Head of caudate nucleus (tissue), 42 donors: ENCODE measurements at regions not wholly inside any gene's neighbourhood (a gene's known extent, or its start where the extent isn't known, plus 50 kb on each side); places are given as distances from the start of the nearest gene placed in this dataset.

Experiments used
- DNase-seq, 42 donors: peaks; one replicate each; pipeline versions ENCODE4 v3.0.0 to v3.0.0-alpha.2; 2020 to 2021; ENCODE audit warnings: mixed read lengths in 7 of 42
- intact Hi-C: fragments of 100-400 bp; cut with DNase I; formaldehyde crosslinking; loops from one replicate; pipeline ENCODE4 v1.15.0; 2022

DNA sequence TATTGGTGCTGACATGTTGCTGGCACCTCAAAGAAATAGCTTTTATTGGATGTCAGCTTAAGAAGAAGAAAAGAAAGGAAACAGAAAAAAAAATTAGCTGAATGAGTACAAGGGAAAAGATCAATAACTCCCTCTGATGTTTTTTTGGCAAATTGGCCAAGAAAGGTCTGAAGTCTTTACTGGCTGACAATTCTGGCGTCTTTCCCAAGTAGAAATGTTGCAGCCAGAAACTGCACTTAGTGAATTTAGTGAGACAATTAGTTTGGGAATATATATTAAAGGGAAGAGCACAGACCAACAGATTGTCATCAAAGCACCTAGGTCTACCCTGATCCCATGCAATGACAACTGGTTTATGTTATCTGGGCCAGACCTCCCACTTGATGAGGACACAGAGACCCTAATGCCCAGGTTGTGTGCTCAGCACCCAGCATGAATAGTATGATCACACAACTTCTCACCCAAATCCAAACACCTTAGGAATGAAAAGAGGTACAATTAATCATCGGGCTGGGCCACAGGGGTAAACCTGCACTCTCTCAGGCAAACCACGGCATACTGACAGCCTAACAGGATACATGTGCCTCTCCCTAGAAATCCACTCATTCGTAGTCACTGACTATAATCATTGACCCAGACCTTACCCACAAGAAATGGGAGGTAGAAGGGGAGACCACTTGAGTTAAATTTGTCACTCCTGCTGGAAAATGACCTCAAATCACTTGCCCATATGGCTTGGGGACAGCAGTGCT lies 612.3 kb upstream of the ARID1B start:
- intact Hi-C loops: no loop called here
- DNase-seq: no peak

DNA sequence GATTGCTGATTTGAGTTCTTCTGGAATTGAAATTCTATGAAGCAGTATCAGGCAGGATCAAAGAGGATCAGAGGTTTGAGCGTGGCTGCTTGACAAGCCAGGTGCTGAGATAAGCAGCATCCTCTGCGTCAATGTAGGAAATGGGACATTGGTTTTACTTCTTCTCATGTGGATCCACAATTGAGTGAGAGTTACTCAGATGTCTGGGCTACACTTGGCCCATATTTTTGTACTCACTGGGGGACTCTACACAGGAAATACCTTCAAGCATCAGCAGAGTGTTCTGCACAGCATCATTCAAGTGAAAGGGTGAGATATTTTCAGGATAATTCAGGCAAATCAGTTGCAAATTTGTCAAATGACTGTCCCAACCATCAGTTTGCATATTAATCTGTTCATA lies 613.9 kb upstream of the ARID1B start:
- intact Hi-C loops: no loop called here
- DNase-seq: no peak

DNA sequence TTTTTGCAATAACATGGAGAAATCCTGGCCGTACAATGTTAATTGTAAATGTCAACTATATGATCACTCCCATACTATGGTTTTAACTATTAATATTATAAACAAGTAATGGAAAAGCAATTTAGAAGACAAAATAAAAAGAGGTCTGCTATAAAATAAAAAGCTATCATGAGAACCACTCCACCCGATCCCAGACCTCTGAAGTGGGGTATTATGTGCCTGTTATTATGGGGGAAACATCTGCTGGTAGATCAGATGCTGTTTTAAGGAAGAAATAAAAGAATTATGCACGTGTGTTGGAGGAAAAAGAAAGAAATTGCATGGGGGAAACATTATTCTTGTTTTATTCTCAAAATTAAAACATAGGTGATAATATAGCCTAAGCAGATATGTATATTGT lies 615.7 kb upstream of the ARID1B start:
- intact Hi-C loops: no loop called here
- no peak for DNase-seq

DNA sequence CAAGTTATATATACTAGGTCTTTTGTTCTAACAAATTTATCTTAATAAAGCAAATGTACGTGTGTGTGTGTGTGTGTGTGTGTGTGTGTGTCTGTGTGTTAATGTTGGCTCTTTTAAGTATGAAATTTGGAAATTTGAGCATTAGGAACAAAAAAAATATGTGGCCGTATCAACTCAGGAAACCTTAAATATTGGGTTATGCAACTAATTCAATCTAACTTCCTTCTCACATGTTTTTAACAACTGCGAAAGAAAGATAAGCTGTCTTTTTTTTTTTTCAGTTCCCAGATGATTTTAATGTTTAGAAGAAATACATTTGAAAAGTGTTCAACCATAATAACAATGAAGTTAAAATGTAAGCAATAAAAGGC lies 616.4 kb upstream of the ARID1B start:
- intact Hi-C loops: no loop called here
- no peak for DNase-seq

DNA sequence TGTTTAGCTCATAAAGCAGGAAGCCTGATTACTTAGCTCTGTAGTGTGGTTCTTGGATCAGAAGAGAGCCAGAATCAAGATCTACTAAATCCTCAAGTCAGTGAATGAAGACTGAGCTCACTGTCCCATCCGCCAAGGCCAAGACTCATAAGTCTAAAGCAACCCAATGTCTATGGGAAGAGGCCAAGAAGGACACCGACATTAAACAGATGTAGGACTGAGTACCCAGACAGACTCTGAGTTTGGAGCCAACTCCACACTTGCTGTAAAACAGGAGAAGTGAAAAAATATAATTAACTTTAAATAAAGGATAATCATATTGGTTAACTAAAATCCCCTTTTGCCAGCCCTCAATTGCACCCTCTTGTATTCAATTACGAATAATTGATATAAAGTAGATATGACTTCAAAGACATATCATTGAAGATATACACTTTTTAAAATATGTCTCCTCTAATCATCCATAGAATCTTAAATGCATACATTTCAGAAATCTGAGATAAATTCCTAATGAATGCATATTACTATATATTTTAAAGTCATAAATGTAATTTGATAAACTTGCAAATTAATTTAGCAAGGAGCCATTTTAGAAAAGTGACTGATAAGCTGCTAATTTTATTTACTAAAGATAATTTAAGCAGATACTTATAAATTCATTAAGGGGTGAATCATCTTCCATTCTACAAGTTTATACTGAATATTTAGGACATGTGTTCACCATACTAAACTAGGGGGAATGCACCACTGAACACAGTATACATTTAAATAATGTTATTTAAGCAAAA lies 617.0 kb upstream of the ARID1B start:
- DNase-seq: no peak
- intact Hi-C loops: no loop called here

DNA sequence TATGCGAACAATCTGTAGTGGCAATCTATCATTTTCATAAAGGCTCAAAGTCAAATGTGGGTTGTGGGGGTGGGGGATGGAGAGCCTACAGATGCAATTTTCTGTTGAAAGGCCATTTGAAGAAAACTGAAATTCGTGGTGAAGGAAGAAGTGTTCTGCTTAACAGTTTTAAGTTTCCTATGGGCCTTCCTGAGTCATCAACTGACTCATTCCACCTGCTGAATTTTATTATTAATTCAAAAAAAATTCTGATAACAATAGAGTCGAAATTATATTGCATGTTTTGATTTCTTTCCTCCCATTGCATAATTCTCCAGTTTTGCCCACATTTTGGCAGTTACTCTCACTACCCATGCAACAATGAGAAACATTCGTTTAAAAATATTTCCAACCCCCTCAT lies 622.3 kb upstream of the ARID1B start:
- peak in 5 of 42 donors; percentile 11 to 38 (median 20) for DNase-seq
- intact Hi-C loops: no loop called here

DNA sequence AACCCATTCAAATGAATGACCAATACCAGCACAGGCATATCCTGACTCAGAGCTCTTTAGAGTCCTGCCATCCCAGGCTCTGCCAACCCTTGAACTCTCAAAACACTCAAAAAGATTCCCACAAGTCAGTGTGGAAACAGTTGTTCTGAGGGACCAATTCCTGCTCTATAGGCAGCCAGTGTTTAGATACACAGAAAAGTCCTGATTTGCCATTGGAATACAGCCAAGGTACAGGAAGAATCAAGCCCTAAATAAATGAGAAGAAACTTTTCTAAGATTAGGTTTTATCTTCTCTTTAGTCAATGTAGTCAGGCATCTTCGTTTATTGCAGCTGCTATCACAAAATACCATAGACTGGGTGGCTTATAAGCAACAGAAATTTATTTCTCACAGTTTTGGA lies 626.8 kb upstream of the ARID1B start:
- no peak for DNase-seq
- intact Hi-C loops: no loop called here

DNA sequence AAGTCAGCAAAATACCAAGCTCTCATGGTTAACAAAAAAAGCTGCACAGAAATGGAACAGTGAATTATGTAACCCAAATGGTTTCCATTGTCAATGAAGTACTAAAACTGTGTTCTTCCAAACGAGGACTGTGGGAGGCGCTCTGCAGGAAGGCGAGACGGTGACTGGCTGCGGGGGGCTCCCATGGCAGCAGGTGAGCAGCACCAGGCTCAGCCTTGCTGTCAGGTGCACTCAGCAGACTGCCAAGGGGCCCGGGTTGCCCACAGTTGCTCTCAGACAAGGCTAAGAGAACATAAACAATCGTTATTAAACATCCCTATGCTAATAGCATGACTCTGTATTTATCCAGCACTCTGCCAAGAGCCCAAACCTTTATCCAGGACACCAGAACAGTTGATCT lies 630.3 kb upstream of the ARID1B start:
- no peak for DNase-seq
- intact Hi-C loops: no loop called here

DNA sequence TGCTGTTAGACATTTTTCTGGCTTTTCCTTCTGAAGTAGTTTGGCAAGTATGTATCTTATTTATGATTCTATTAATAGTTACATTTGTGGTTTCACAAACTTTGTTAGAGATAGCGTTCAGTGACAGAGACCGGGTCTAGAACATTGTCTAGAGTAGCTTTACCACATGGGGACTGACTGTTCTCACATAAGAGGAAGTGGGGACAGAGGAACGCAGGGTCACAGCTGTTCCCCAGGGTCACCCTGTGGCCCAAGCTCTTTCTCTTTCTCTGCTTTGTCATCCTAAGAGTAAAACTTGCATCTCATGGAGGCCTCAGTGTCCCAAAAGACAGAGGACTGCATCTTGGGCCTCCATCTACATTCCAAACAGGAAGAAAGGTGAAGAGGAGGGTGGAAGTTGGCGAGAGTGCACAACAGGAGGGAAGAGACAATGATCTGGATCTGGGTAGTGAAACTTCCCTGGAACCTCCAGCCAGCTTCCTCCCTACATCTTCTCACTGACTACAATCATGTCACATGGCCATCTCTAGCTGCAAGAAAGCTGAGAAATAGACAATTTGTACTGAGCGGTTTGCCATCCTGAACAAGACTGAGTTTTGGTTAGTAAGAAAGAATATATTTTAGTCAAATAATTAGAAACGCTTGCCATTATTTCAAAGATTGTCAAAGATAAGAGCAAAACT lies 645.8 kb upstream of the ARID1B start:
- intact Hi-C loops: no loop called here

DNA sequence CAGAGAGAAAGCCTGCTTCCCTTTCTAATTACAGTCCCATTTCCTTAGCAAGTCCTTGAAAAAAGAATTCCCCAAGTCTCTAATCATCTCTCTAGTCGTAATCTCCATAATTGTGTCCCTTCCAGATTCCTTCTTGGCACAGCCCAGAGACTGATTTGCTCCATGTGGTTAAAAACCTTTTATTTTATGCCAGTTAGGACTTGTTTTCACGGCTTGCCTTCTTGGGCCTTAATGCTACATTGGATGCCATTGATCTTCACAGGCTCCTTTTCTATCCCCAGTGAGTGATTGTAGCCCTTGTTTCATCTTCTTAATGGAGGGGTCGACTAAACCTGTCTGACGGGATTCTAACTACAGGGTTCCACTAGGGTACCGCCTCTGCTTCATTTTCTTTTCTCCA lies 650.6 kb upstream of the ARID1B start:
- intact Hi-C loops: no loop called here
- no peak for DNase-seq

More for the DNA sequence above, 645.8 kb upstream of the ARID1B start:
- no peak for DNase-seq

DNA sequence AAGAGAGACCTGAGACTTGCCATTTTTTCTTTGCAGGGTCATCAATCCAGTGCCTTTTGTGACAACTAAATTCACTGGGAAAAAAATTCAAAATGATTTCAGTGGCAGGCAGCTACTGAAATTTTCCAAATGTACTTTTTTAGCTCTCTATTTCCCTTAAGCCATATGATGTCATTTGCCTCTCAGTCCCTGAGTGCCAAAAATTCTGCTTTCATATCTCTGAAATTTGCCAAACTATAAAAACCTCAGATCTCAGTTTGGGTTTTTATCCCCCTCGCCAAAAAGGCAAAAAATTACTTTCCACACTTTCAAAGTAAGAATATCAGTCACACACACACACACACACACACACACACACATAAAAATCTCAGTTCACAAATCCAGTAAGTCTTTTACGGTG lies 651.3 kb upstream of the ARID1B start:
- no peak for DNase-seq
- intact Hi-C loops: no loop called here

DNA sequence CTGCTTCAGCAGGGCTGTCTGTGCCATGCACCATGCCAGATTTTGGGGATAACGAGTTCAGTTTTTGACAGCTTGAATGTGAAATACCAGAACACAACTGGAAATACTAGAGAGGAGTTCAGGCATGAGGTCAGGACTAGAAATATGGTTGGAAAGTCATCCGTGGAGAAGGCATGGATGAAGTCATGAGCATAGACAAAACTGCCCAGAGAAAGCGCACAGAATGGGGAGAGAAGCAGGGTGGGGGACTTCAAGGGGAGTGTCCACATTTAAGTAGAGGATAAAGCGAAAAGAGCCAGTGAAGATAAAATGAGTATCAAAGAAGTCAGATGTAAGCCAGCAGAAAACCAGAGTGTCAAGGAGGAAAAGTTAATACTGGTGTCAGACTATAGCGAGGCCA lies 653.4 kb upstream of the ARID1B start:
- intact Hi-C loops: no loop called here
- no peak for DNase-seq

DNA sequence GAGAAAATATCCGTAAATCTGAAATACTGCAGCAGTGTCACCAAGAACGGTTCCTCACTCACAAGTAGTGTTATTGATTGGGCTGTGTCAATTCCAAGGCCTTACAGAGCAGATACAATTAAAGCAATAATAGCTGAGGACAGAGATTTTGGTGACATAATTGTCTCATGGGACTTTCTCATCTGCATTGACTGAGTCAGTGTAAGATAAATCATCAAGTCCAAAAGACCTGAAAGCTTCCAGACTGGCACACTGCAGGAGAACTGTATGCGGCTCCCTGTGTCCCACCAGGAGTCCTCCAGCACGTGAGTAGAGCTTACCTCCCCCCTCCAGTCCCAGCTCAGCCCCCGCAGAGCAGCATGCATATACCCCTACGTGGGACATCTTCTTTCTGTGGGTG lies 655.2 kb upstream of the ARID1B start:
- no peak for DNase-seq
- intact Hi-C loops: no loop called here

DNA sequence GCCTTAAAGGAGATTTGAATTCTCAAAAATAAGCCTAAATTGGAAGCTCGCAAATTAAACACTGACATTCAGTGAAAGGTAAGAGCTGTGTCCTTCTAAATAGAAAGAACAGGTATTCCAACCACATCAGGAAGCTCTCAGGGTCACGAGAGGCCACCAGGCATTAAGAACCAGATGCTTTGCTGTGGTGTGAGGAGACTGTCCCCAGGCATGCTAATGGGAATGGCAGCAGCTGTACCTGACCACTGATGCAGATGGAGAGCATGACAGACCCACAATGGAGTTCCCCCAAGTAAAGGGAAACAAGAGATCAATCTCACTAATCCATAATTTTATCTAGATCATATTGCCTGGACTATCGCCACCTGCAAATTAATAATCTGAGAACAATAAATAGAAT lies 658.9 kb upstream of the NOX3 start:
- no peak for DNase-seq
- intact Hi-C loops: no loop called here

DNA sequence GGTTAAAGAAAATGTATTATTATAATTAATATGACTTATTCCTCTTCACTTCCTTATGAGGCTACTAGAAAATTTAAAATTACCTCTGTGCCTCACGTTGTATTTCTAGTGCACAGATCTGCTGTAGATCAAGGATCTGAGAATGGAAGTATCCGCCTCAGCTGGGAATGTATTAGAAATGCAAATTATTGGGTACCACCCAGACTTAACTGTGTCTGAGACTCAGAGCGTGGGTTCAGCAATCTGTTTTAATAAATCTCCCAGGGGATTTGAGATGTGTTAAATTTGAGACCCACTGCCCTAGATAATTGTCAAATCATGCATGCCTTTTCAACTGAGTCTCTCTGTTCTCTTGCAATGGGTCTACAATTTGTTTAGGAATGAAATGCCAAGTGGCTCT lies 658.0 kb upstream of the NOX3 start:
- intact Hi-C loops: no loop called here
- DNase-seq: no peak

DNA sequence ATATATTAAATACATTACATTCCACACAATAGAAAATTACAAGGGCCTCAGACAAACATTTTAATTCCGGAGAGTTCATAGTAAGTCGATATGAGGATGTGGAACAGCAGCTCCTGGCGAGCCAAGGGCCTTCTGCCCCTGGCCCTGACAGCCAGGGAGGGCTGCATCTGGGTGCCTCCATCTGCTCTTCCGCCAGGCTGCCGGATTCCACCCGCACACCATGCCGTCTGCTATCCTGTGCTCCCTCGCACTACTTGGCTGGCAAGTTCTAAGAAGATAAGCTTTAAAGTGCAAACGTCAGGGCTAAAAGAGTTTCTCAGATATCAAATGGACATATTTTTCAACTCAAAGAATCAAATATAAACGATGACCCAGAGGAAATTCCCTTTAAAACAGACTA lies 656.3 kb upstream of the NOX3 start:
- intact Hi-C loops: no loop called here
- DNase-seq: no peak

DNA sequence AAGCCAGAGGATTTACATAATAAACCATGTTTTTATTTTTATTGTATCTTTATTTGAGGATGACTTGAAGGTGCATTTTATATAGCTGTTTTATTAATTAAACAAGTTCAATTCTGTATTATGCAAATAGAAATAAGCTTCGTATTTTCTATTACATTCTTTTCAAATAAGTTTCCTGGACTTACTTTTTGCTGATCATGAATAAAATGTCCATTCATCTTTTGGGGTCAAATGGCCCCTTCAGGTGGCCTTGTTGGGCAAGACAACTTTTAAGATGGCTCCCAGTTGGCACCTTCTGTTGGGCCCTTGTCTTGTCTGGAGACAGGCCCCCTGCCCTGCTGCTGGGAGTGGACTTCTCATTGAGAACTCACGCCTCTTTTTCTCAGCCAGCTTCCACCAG lies 654.6 kb upstream of the NOX3 start:
- DNase-seq: no peak
- intact Hi-C loops: no loop called here

DNA sequence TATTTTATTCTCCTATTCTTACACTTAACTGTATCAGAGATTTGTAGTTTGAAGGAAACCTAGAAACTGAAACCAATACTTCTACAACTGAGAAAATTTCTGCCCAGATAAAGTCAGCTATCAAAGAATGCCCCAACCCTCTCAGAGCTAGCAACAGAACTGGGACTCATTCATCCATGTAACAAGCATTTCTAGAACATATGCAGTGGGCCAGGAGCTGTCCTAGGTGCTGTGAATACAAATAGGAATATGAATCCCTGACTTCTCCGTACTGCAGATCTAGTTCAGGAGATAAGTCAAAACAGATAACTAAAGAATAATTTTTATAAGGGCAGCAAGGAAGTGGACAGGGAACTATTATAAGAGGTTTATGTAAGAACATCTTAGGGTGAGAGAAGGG lies 654.1 kb upstream of the NOX3 start:
- no peak for DNase-seq
- intact Hi-C loops: no loop called here

DNA sequence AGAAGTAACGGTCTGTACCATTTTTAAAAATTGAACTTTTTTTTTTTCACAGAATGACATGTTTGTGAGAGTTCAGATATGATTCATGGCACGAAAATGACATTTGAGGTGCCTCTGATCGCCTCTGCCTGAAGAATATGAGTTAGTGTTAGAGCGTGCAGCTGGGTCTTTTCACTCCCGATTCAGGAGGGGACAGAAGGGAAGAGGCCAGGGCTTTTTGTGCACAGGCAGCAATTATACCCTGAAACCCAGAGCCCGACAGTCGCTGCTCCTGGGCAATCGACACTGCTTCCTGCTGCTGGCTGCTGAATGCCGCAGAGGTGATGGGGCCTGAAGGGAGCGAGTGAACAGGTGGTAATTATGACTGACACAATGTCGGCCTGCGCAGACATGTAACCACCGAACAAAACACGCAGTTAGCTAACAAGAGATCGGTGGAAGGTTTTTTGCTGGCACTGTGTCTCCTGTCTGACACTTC lies 652.0 kb upstream of the NOX3 start:
- peak in 14 of 42 donors; percentile 1 to 38 (median 9) for DNase-seq
- intact Hi-C loops: no loop called here

DNA sequence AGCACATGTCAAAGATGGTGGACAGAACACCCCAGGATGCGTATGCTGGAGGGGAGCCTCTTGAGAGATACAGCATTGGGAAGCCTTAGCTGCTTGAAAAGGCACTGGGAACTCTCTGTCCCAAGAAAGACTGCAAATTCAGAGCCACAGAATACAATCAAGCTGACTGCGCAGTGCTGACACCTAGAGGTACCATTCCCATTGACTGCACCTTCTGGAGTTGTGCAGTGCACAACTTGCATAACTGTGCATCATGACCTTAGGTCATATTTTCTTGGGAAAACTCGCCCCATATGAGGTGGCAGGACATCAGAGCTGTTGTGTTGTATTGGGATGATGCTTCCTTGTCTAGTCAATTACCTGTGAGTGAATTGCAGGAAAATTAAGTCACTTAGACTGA lies 646.5 kb upstream of the NOX3 start:
- DNase-seq: peak in 1 of 42 donors; percentile 24
- intact Hi-C loops: no loop called here
